NCI-H82 treated with DMSO at 0.1 percent for 48 hours (cell line): ENCODE measurements at regions not wholly inside any gene's neighbourhood (a gene's known extent, or its start where the extent isn't known, plus 50 kb on each side); places are given as distances from the start of the nearest gene placed in this dataset.

Experiments used
- DNase-seq: peaks from one replicate; lab custom pipeline; 2025; ENCODE audit not compliant: unreplicated experiment; lab: John Stamatoyannopoulos, UW

DNA sequence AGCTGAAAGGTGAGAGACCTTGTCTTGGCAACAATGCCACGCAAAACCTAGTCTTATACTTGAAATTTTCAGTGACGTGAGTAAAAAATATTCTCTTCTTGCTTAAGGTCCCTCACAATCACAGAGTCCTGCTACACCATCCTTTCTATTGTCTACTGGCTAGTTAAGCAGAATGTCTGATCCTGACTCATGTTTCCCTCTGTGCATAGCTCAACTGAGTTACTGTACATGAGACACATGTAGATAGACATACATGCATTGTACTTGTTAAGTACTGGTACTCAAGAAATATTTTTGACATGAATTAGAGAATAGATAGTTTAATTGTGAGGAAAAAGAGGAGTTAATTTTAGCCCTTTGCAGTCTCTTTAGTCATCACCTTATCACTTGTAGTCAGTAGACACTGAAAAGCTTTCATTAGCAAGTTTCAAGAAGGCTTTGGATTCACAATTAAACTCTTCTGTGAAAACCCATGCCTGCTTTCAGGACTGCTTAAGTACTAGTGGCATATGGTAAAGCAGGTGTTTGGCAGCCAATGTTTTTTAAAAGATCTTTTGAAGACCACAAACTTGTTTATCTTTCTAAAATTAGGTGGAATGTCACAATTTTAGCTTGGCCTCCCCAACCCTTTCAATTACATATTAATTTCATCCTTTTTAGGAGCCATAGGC is 158.7 kb upstream of the CCDC150 start:
- peak; percentile 25 for DNase-seq

DNA sequence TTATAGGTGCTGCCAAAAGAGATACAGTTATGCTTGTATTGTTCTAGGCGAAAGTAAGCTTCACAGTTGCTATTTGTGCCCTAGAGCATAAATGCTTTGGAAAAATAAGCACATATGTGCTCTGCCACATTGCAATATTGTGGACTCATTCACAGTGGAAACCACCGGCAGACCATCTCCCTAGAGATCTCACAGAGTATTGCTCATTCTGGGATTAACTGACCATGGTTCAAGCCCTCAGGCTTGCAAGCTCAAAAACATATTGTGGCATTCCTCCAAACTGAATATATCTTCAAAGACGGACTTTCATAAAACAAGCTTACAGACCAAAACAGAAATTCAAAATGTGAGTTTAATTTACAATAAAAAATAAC is 158.2 kb upstream of the CCDC150 start:
- no peak for DNase-seq

DNA sequence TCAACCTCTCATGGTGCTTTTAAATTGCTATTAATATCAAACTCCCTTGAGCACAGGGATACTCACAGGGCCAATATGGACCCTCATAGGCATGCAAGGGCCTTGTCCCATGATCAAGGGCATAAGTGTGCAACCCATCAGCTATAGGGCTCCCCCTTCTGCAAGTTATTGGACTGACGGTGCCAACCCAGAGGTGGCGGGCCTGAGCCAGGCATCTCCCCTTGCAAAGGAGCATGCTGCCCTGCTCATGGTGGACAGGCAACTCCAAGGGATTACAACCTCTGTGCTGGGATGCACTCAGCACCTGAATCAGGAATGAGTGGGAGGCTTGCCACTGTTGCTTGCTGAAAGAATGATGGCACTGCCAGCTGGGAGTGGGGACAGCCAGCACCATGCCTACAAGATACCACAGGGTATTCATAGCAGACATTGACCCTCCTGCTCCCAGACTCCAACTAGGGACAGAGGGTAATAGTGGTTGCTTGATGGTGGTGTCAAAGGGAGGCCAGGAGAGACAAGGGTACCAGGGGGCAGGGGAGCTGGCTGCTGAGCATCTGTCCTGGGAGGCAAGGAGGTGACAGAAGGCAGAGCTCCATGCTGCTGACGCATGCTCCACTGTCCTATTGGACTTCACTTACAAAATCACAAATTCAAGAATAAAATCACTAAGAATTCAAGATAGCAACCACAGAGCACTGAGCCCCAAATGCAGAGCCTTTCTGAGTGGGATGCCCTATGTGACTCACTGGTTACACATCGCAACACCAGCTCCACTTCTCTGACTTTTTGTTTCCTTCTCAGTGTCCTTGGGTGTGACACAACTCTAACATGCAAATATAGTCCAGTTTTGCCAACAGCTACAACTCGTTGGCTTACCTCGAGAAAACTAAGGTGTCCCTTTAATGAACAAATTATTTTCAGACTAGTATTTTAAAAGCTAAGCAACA is 157.1 kb upstream of the CCDC150 start:
- DNase-seq: no peak

DNA sequence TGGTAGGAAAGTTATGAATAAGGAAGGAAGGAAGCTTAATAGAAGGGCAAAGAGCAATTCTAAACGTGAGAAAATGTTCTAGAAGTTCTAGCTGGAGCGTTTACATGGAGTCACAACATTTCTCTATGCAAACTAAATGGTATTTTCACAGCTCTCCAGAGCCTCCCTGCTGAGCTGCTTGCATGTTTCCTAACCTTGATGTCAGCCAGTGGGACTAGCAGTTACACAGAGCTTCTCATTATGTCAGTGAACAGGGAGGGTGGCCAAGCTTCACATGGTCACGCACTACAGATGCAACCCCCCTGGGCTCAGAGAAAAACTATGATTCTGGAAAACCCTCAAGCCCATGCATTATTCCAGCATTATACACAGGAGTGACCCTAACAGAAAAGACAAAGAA is 153.4 kb upstream of the CCDC150 start:
- no peak for DNase-seq

DNA sequence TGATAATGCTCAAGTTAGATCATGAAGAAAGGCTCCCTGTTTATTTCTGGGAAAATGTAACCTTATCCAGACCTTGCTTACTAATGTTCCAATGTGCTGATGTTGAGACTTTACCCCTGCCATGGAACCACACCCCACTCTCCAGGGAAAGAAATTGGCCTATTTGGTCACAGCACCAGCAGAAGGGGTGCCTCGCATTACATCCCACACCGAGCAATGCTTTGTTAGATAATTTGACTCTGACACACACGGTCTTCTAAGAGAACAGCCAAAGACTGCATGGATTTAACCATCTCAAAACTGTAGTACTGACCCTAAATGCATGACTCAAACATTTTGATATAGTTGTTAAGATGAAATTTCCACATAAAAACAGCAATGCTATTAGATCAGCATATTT is 152.1 kb upstream of the CCDC150 start:
- no peak for DNase-seq

DNA sequence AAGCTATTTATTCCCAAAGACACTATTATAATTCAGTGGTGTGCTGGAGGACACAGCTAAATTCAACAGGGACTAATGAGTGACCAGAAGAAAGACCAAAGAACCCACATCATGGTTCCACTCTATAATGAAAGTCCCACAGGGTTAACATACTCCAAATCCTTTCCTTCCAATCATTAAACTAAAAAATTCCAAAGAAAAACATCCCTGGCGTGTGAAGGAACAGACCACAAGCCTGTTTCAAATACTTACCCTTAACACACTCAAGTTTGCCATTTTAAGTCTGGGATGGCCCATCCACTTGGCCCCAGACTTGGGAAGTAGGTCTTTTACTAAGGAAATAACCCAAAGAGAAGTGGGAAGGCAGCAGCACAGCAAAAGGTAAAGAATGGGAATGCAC is 150.1 kb upstream of the CCDC150 start:
- DNase-seq: no peak

DNA sequence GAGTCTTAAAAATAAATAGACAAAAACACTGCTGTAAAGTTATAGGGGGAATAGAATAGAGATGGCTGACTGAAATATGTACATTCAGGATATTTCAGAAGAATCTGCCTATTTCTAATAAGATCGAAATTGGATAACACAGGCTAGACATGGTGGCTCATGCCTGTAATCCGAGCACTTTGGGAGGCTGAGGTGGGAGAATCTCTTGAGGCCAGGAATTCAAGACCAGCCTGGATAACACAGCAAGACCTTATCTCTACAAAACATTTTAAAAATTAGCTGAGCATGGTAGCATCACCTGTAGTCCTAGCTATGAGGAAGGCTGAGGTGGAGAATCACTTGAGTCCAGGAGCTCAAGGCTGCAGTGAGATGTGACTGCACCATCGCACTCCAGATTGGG is 146.6 kb upstream of the CCDC150 start:
- DNase-seq: no peak

DNA sequence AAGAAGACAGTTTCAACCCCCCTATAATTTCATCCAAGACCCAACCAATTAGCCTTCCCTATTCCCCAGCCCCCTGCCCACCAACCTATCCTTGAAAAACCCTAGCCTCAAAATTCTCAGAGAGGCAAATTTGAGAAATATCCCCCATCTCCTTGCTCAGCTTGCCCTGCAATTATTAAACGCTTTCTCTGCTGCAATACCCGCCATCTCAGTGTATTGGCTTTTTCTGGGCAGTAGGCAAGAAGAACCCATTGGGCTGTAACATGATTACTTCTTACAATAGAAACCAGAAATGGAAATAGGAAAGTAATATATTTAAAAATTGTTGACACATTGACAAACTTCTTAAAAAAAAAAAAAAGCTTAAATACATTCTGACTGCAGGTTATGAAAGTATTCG is 140.6 kb upstream of the CCDC150 start:
- DNase-seq: no peak

DNA sequence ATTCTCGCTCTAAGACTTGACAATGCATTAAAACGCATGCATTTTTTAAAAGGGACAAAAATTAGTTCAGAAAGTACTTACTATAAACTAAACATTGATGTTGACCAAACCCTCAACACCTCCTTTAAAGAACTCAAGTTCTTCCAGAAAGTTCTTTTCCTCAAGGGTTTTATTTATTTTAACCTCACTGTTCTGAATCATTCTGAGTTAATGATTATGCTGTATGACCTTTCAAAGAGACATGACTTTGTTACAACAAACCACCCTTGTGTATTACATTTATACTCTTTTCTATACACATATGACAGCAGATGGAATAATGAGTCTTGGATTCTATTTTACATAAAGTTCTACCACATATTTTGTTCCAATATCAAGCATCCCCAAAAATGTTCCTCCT is 139.8 kb upstream of the CCDC150 start:
- no peak for DNase-seq

DNA sequence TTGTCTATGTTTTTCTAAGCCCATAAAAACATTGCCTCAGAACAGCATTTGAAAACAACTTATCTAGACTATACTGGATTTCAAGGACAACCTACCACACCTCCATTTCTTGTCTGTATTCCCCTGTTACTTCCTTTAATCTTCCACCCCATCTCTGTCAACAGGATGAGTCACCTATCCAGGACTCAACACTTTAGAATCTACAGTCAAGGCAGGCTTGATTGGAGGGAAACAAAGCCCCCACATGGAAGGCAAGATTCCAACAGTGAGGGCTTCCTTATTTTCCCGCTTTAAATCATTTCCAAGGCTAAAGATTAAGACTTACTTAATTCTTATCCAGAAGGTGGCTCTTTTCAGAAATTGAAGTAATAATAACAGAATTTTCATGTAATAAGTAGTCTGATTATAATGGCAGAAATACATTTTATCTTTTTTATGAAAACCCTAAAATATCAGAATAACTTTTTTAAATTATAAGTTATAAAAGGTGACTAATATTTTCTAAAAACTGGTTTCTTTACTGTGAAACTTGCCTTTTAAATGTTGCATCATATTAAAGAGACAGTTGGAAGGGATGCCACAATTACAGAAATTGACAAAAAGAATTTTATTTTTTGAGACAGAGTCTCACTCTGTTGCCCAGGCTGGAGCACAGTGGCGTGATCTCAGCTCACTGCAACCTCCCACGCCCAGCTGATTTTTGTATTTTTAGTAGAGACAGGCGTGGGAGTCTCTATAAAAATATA is 138.7 kb upstream of the CCDC150 start:
- DNase-seq: no peak

DNA sequence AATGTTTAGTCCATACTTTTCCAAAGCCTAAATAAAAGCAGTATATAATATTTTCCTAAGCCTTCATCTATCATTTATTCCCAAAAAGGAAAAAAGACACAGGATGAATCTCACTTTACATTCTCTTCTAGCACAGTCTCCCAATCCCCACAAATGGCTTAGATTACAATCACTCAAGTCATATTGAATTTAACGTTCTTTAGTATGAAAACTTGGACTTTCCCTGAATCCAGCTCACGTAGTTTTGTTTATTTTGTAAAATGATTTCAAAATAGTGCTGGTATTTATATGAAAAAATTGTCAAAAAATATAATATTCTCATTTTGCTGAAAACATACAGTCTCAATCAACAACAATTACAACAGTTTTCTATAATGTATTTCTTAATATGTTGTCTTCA is 137.7 kb upstream of the CCDC150 start:
- DNase-seq: no peak

DNA sequence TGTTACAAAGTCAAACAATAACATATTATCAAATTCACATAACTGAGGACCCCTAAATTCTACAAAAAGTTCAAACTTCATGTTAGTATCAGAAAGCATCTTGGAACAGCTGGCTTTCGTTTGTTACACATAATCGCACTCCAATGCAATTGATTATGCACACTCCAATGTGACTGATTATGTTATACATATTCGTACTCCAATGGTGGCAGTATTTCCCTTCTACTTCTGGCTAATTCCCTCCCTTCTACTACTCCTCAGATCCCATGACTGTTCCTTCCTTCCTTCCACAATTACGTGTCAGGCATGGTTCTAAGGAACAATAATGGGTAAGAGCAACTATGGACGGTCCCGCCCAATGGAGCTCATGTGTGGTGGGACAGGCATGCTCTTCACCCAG is 137.1 kb upstream of the CCDC150 start:
- no peak for DNase-seq

DNA sequence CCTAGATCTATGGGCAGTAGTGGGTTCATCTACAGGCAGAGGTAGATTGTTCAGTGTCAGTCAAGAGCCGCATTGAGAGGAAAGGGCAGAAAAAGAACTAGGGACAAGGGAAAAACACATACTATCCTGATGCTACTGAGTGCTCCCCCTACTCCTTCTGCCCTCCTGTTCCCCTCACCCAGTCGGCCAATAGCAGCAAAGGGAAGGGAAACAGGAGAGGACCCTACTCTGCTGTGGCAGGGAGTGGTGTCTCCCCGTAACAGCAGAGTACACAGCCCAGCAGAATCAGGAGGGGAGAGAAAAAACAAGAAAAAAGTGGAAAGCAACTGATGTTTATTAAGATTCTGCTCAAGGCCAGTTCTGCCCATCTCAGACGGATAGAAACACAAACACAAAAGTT is 136.1 kb upstream of the CCDC150 start:
- no peak for DNase-seq

DNA sequence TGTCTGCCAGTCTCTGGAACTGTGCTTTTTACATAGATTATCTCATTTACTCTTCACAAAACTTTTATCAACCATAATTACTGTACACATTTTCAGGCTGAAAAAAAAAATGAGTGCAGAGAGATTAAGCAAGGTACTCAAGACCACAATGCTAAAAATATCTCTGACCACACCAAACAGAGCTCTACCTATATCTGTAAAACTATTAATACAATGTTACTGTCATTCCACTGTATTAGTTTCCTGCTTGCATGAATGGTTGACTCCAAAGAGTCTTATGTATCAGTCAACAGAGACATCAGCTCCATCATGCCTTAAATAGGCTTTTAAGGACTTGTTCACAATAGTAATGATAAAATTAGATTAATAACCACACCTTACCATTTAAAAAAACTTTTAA is 134.7 kb upstream of the CCDC150 start:
- no peak for DNase-seq

DNA sequence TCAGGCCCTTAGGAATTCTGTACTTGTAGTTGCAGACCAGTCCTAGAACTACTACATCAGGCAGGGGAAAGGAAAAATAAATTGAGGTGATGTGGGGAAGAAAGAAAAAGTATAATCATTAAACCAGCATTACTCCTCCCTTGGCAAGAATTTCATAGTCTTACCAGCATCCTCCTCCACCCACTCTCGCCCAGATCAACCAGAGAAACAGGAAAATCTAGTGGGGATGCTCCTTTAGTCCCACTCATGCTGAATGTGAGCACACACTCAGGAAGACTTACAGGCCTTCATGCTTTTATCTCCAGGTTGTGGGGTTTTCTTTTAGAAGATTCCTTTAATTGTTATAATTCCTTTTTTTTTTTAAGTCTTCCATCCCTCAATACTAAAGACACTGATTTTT is 129.3 kb upstream of the CCDC150 start:
- no peak for DNase-seq

DNA sequence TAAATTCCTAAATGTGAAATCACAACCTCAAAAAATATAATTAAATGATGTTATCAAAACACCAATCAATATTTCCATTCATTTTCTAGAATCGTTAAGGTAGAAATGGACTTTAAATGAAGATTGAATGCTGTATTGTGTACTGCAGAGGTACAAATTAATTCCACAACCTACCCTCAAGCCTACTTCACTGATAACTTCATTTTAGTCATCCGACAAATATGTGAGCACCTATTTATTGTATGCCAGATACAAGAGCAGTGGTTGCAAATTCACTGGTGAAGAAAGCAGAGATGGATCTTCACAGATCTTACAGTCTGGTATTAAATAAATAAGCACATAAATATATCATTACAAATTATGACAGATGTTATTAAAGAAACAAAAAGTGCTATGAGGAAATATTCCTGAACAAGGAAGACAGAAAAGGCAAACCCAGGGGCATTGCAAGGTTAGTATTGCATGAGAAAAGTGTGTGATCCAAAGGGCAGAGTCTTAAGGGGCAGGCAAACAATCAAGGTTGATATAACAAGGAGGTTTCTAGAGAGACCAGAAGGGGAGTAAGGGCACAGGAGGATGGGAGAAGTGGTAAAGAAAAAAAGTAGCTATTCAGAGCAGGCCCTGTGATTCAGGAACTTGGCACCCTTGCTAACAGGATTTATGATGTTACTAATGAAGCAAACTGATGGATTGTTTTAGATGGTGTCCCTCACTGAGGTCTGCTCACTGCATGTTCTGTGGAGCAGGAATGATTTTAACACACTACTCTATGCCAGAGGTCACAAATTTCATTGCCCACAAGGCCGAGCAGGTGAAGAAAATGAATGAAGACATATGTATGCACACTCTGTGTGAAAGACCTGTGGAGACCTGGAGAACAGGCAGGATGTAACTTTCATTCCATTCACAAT is 128.0 kb upstream of the CCDC150 start:
- no peak for DNase-seq

DNA sequence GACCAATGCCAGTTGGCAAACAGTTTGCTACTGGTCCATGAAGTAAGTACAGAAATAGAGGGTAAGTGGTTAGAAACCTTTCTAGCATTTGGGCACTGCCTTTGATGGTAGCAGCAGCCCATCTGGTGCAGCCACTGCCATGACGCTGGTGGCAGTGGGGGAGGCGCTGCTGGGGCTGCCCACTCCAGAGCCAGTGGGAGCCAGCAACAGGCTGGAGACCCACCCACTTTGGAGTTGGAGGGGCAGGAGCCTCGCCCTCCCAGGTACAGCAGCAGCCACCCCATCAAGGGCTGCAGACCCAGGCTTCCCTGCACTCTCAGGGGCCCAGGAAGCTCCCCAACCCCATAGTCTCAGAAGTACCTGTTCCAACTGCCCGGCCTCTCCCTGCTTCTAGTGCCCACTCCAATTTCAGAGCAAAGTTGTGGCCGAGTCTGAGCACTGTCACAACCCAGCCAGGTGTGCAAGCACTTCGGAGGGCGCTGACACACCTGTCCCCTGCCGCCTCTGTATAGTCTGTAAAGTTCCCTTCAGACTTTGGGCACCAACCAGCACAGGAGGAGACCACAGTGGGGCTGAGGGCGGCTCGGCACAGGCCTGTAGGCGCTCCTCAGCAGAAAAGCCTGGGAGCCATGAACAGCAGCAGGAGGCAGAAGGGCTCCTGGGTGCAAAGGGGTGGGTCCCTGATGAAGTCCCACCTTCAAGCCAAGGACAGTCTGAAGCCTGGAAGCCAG is 125.6 kb upstream of the CCDC150 start:
- no peak for DNase-seq

DNA sequence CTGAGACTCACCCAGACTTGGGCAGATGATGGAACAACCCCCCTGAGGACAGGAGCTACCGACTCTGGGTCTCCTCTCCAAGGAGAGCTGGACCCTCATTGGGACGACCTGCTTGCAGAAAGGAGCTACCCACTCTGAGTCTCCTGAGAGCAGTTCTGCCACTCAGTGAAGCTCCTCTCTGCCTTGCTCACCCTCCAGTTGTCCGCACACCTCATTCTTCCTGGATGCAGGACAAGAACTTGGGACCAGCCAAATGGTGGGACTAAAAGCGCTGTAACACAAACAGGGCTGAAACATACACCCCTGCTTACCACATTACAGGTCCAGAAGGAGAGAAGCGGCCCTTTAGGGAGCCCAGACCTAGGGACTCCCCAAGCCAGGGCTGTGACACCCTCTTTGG is 124.9 kb upstream of the CCDC150 start:
- no peak for DNase-seq

DNA sequence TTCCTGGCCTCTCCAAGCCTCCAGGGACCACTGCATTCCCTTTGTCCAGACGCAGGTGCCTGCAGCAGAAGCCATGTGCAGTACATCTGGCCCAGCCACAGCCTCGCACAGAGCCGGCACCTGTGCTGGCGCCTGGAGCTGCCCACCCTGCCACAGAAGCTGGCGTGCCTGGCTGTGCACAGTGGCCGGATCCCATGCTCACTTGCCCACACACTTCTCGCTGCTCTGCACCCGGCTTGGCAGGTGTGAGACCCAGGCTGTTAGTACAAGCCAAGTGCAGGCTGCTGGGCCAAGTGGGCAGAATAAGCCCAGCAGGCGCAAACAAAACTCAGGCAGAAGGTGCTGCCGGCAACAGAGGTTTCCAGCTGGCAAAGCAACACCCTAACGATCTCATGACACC is 124.5 kb upstream of the CCDC150 start:
- DNase-seq: no peak

DNA sequence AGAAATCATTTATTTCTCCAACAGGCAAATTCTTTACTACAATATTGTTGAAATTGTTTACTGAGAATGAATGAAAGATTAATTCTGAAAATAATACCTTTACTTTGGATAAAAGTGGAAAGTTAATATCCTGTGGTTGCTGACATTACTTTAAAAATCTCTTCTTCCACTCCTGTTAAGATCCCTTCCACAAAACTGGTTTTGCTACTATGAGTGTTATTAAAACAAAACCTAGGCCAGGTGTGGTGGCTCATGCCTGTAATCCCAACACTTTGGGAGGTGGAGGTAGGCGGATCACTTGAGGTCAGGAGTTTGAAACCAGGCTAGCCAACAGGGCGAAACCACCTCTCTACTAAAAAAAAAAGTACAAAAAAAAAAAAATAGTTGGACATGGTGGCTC is 123.9 kb upstream of the CCDC150 start:
- DNase-seq: no peak
